ENCODE measurements at regions not wholly inside any gene's neighbourhood (a gene's known extent, or its start where the extent isn't known, plus 50 kb on each side); places are given as distances from the start of the nearest gene placed in this dataset.

GRCh38 chr5:99000221-99000620, 71.4 kb upstream of the CHD1 start:
- DNase-seq, result no peak
- H3K14ac ChIP-seq (ENCODE audit: insufficient read depth, low read length), result no peak overlapping the region
- no peak overlapping the region for H3K18ac ChIP-seq (ENCODE audit: insufficient read length, low read depth, low read length)
- H3K56ac ChIP-seq (ENCODE audit: insufficient read length, low read depth, low read length), result no peak overlapping the region
- no peaks in the 10 kb centered on the region for H3K79me1 ChIP-seq (ENCODE audit: insufficient read depth, low read depth, low read length, poor library complexity, severe bottlenecking)
- no peaks in the 10 kb centered on the region for H3K4me1 ChIP-seq (ENCODE audit: insufficient read depth, low read length)
- H2BK12ac ChIP-seq (ENCODE audit: insufficient read length, low read depth, low read length), result no peak overlapping the region
- no peak overlapping the region for H4K91ac ChIP-seq (ENCODE audit: insufficient read length, low read depth, low read length)
- WGBS (ENCODE audit: extremely low coverage, insufficient read length, low lambda C conversion rate), result no CpG with 5 or more reads among the region's 3 CpGs
- H3K9me3 ChIP-seq (ENCODE audit: control insufficient read depth, low read depth, low read length), result no peaks in the 10 kb centered on the region
- H2BK5ac ChIP-seq (ENCODE audit: insufficient read length, low read length), result no peak overlapping the region
- H3K23me2 ChIP-seq (ENCODE audit: insufficient read length, low read depth, low read length, poor library complexity, severe bottlenecking), result no peaks in the 10 kb centered on the region
- H3K27ac ChIP-seq (ENCODE audit: insufficient read length, low read depth, low read length), result no peak overlapping the region
- no peaks in the 10 kb centered on the region for H3K79me2 ChIP-seq (ENCODE audit: insufficient read depth, low read length)
- H3K23ac ChIP-seq (ENCODE audit: insufficient read length, low read depth, low read length), result no peak overlapping the region
- TF ChIP-seq CTCF (conservative IDR thresholded peaks at IDR 0.05), result no peak
- no peak overlapping the region for H2BK20ac ChIP-seq (ENCODE audit: low read depth, low read length, poor library complexity, severe bottlenecking)
- Mint-ChIP-seq H3K4me3 (no peak overlapping the region), H3K9me3 (no peaks in the 10 kb centered on the region), H3K36me3 (ENCODE audit: insufficient read depth in 1 of 3, low read depth in 3 of 3) (no peaks in the 10 kb centered on the region), H3K27ac (no peak overlapping the region), H3K4me1 (peaks cover 0 to 5% of the 10 kb centered on the region in 2 experiments; a peak in 1 of 4 replicates), H3K27me3 (ENCODE audit: low read depth) (no peaks in the 10 kb centered on the region)
- no peak overlapping the region for H4K5ac ChIP-seq (ENCODE audit: insufficient read length, low read depth, low read length)
- H2BK120ac ChIP-seq (ENCODE audit: low read depth, low read length, poor library complexity, severe bottlenecking), result no peak overlapping the region
- H4K8ac ChIP-seq (replicated peaks; ENCODE audit: insufficient read length, low read depth, low read length), result no peak overlapping the region
- no peak overlapping the region for H2BK15ac ChIP-seq (ENCODE audit: low read depth, low read length)
- no peak overlapping the region for H3K4ac ChIP-seq (ENCODE audit: low read depth, low read length)
- H3K4me2 ChIP-seq (ENCODE audit: insufficient read depth, insufficient read length, low read length), result no peak overlapping the region
- H2AFZ ChIP-seq (ENCODE audit: low read length), result no peak overlapping the region
- no peaks in the 10 kb centered on the region for H3K27me3 ChIP-seq (ENCODE audit: insufficient read depth, low read length)
- H3T11ph ChIP-seq (ENCODE audit: low read length), result no peak overlapping the region
- no peak overlapping the region for H3K9ac ChIP-seq (ENCODE audit: extremely low read depth, insufficient read length, low read length)
- no peaks in the 10 kb centered on the region for H4K20me1 ChIP-seq (ENCODE audit: control insufficient read depth, insufficient read depth, insufficient read length)
- H2AK5ac ChIP-seq (ENCODE audit: insufficient read length, low read length), result no peak overlapping the region
